HG03025 (cell line): ENCODE measurements at regions not wholly inside any gene's neighbourhood (a gene's known extent, or its start where the extent isn't known, plus 50 kb on each side); places are given as distances from the start of the nearest gene placed in this dataset.

Source experiments
- ATAC-seq: cut with Tn5 transposase; IDR thresholded peaks from one replicate; pipeline ENCODE4 v1.9.1; 2021; ENCODE audit warnings: mild to moderate bottlenecking, moderate library complexity; ENCODE audit not compliant: unreplicated experiment, low FRiP score

GRCh38 chr20:10769700-10770099 lies 95.9 kb upstream of the JAG1 start:
- ATAC-seq, result no peak

- no peak for ATAC-seq
Observed at GRCh38 chr20:10770753-10771152, 97.0 kb upstream of the JAG1 start.

- ATAC-seq, result no peak
Observed at GRCh38 chr20:10771435-10772140, 97.8 kb upstream of the JAG1 start.

DNA sequence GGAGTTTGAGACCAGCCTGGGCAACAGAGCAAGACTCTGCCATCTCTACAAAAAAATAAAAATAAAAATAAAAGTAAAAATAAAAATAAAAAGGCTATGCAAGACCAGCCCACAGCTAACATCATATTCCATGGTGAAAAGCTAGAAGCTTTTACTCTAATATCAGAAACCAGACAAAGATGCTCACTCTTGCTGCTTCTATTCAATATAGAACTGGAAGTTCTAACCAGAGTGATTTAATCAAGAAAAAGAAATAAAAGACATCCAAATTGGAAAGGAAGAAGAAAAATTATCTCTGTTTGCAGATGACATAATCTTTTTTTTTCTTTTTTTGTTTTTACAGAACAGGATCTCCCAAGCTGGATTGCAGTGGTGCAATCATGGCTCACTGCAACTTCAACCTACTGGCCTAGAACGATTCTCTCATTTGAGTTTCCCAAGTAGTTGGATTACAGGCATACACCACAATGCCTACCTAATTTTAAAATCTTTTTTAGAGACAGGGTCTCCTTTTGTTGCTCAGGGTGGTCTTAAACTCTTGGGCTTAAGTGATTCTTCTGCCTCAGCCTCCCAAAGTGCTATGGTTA lies 100.7 kb upstream of the JAG1 start:
- no peak for ATAC-seq

DNA sequence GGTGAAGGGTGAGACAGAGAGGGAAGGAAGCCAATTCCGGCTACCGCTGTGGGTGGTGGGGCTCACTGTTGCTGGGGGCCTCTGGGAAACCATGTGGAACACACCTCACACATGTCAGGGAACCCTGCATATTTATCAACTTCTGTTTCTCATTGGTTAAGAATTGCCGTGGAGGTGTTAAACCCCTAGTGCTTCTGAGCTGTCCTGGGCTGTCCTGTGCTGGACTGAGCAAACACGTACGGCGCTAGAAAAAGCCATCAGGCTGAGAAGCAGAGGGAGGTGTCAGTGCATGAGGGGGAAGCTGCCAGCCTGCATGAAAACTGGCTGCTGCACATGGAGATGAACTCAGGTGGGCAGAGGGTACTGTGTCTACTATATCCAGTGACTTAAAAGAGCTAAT lies 103.9 kb upstream of the JAG1 start:
- no peak for ATAC-seq

DNA sequence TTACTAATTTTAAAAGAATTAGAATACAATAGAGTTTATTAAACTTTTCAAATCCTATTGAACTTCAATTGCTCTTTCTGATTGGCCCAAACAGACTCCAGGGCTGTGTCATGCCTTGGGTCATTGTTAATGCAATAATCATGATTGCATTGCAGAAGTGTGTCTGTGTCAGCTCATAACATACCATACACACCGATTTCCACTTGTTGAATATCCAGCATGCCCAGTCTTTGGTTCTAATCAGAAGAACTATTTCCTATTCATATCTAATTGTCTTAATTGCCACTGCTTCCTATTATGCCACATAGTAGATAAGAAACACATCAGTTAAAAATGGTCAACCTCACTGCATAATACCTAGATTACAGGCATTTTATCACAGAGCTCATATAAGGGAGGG lies 106.1 kb upstream of the JAG1 start:
- ATAC-seq, result no peak

GRCh38 chr20:10780901-10781300 lies 107.1 kb upstream of the JAG1 start:
- no peak for ATAC-seq

DNA sequence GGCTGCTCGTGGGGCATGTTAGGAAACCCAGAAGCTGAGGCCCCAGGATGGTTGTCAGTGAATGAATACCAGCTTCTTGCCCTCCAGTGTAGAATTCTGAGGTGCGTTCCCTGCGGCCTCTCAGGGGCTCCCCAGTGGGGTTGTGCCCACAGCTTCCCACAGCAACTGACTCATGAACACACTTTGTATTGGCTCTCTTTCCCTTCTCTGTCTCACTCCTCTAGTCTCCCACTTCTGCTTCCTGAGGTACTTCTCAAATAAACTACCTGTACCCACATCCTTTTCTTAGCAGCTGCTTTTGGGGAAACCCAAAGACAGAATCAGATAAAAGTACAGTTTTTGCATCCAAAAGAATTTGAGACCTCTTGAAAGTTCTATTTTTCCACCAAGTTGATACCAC lies 107.7 kb upstream of the JAG1 start:
- ATAC-seq, result no peak

DNA sequence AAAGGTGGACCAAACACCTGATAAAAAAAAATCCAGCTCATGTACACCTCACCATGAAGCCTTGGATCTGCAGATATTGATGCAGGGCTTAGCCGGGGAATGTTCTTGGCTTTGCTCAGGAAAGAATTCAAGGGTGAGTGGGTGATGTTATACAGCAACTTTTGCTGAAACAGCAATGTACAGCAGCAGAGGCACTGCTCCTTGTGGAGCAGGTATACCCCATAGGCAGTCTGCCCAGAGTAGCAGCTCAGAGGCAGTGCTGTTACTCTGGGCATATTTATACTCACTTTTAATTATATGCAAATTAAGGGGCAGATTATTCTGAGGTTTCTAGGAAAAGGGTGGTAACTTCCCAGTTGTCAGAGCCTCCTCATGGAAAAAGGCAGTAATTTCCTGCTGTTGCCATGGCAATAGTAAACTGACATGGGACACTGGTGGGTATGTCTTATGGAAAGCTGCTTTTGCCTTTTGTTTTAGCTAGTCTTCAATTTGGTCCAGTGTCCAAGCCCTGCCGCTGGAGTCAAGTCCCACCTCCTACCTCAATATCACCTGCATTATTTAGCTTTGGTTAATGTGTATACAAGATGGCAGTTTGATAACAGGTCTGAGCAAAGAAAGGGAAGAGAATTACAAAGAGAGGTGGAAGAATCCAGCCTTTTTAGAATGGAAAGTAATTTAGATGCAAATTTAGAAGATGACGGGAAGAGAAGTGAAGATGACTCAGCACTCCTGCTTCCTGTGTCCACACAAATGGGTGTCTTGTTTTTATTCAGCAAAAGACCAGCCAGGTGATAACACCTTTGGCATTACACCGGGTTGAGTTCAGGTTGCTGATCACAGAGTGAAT lies 110.1 kb upstream of the JAG1 start:
- no peak for ATAC-seq

- no peak for ATAC-seq
Observed at GRCh38 chr20:10784554-10785183, 110.9 kb upstream of the JAG1 start.

GRCh38 chr20:10786678-10787077 lies 112.9 kb upstream of the JAG1 start:
- no peak for ATAC-seq

DNA sequence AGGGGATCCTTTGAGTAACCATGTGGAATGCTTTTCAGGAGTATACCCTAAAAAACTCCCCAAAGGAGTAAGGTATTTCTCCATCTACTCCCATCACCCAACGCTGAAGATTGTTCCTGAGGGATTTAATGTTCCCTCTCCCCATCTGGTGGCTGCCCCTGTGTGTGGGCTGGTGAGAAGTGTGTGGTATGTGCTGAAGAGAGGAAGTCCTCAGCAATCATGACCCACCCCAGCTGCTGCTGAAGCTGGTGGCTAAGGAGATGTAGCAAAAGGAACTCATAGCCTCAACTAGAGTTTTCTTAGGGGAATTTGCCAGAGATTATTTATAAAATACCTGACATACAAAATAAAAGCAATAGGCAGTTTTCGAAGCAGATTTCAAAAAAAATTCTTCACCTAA lies 114.3 kb upstream of the JAG1 start:
- ATAC-seq, result no peak

DNA sequence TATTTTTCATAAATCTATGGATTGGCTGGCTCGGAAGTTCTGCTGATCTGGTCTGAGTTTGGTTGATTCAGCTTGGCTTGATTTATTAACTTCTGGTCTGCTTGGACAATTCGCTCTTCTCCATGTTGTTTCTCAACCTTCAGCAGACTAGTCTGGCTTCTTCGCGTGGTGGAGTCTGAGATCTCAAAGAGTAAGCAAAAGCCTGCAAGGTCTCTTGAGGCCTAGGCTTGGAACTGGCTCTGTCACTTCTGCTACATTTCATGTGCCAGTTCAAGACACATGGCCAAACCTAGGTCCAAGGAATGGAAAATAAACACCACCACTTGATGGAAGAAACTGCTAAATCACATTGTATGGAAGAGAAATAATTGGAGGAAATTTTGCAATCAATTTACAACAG lies 115.1 kb upstream of the JAG1 start:
- ATAC-seq, result no peak

GRCh38 chr20:10789386-10789785 lies 115.6 kb upstream of the JAG1 start:
- ATAC-seq, result no peak

- no peak for ATAC-seq
Observed at GRCh38 chr20:10790013-10790412, 116.2 kb upstream of the JAG1 start.

- ATAC-seq, result no peak
Observed at GRCh38 chr20:10792291-10792690, 118.5 kb upstream of the JAG1 start.

- ATAC-seq, result no peak
Observed at GRCh38 chr20:10793766-10794165, 120.0 kb upstream of the JAG1 start.

DNA sequence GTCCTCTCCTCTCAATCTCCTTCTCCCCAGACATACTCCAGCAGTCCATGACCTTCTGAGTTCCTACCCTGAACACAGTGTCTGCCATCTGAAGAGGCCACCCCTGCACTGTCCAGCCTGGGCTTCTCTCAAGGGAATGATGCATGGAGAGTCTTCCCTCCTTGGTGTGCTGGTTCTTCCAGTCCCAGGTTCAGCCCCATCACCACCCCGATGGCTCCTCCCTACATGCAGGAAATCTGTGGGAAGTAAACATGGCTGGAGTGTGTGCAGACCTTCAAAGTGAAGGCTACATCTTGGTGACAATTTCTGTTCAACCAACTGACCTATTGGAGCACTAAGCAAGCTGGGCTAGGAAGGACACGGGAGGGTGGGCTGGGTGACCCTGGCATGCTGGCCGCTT lies 121.0 kb upstream of the JAG1 start:
- ATAC-seq, result no peak

DNA sequence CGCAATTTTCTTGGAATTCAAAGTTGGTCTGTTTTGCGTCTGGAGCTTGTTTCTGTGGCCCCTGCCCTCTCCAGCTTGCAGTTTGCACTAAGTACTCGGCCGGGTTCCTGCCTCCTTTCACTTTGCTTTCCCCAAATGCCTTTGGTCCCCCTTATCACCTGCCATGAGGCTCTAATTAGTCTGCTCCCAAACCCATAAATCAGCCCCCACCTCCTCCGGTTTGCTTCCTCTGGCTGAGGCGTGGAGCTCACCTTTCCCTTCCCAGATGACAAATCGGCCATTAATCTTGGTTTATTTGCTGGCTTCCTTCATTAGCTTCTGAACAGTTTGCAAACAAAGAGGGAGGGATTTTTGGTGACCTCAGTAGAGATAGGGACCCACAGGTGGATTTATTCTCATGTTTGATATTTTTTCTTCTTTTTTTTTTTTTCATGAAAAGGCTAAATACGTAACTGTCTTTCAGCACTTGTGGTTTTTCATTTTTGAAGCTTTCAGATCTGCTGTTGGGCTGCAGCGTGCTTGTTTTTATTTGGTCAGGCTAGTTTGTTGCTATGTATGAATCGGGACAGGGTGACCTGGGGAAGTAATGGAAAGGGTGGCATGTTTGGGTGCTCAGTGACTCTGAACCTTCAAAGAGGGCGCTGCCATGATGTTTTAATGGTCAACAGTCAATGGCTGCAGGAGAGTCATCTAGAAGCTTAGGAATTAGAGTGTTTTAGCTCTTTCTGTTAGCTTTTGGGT lies 121.7 kb upstream of the JAG1 start:
- no peak for ATAC-seq

- no peak for ATAC-seq
Observed at GRCh38 chr20:10798811-10799210, 125.0 kb upstream of the JAG1 start.

DNA sequence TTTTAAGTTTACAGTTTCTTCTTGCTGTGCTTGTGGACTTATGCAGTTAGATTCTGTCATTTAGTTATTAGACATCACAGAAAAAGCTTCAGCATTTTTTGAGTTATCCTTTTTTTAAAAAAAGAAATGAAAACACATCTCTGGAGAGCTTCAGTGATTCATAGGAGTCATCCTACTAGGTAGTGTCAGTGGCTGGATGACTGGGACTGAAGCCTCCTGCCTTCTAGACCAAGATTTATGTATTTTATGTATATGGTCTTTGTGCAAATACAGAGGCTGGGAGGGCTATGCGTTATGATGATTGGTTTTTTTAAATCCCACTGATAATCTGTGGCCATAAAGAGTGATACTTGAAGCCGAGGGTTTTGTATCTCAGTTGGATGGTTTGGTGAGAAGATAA lies 125.9 kb upstream of the JAG1 start:
- no peak for ATAC-seq
